A549 (cell line): ENCODE measurements at regions not wholly inside any gene's neighbourhood (a gene's known extent, or its start where the extent isn't known, plus 50 kb on each side); places are given as distances from the start of the nearest gene placed in this dataset.

Source experiments
- ATAC-seq, 2 experiments: fragments of 200-7000 bp in 1 of 2; fragments of >200 bp in 1 of 2; cut with Nextera tagmentation in 1 of 2; cut with Tn5 transposase in 1 of 2; 3 replicates each; pipeline versions ENCODE4 v1.8.0 to v1.9.1; 2018 to 2020; ENCODE audit warnings: mild to moderate bottlenecking in 1 of 2, moderate library complexity in 1 of 2
- CTCF ChIA-PET: fragments of 300-600 bp; sonication (Branson Sonifier 250); formaldehyde crosslinking; extraction: SDS; loops from one replicate; lab custom pipeline; 2021; ENCODE audit warnings: antibody characterized with exemption, inconsistent platforms; lab: Yijun Ruan, JAX
- POLR2A ChIA-PET: fragments of 350-600 bp; formaldehyde crosslinking; extraction: SDS; loops from one replicate; lab custom pipeline; 2021; ENCODE audit warnings: antibody characterized with exemption, inconsistent platforms; lab: Yijun Ruan, JAX
- DNase-seq, 2 experiments: peaks; one replicate each; pipeline versions ENCODE4 v3.0.0 to v3.0.0-alpha.2; 2011 to 2016; ENCODE audit warnings: low read depth in 1 of 2, low spot score in 1 of 2
- FAIRE-seq: peaks from 2 replicates; lab custom pipeline; 2011; peaks lifted over from hg19 to GRCh38; lab: Jason Lieb, UNC
- H3K27ac ChIP-seq, 2 experiments: fragments of >200 bp; sonication (Bioruptor Twin); formaldehyde crosslinking; 3 replicates each; pipeline ENCODE4 v1.5.1; 2016 to 2017
- H3K4me1 ChIP-seq: fragments of >200 bp; sonication (Bioruptor Twin); formaldehyde crosslinking; 3 replicates; pipeline ENCODE4 v1.6.1; 2016
- H3K4me2 ChIP-seq: fragments of >200 bp; sonication (Bioruptor Twin); formaldehyde crosslinking; 3 replicates; pipeline ENCODE4 v1.6.1; 2016
- H3K4me3 ChIP-seq: fragments of >200 bp; sonication (Bioruptor Twin); formaldehyde crosslinking; 3 replicates; pipeline ENCODE4 v1.5.1; 2016
- H3K9me3 ChIP-seq: fragments of >200 bp; sonication (Bioruptor Twin); formaldehyde crosslinking; 3 replicates; pipeline ENCODE4 v1.6.1; 2016
- BHLHE40 ChIP-seq: IDR thresholded peaks from 2 replicates; pipeline ENCODE4 v1.6.1; 2012; ENCODE audit warnings: low read depth, low read length, inconsistent platforms
- CBX2 ChIP-seq: fragments of 200-600 bp; sonication (generic); IDR thresholded peaks from 2 replicates; pipeline ENCODE4 v1.6.1; 2016; ENCODE audit warnings: low read depth, mild to moderate bottlenecking, borderline replicate concordance
- CHD2 ChIP-seq: fragments of 150-350 bp; IDR thresholded peaks from 2 replicates; pipeline ENCODE4 v1.6.1; 2014; ENCODE audit warnings: low read length; ENCODE audit not compliant: partially characterized antibody
- ESRRA ChIP-seq: fragments of 150-350 bp; IDR thresholded peaks from 2 replicates; pipeline ENCODE4 v1.6.1; 2014; ENCODE audit warnings: mild to moderate bottlenecking, low read length, borderline replicate concordance
- FOSB ChIP-seq: fragments of 250-450 bp; sonication (Bioruptor Pico); IDR thresholded peaks from 2 replicates; pipeline ENCODE4 v1.5.0; 2020; ENCODE audit warnings: mild to moderate bottlenecking, moderate library complexity
- FOSL2 ChIP-seq, 2 experiments: fragments of 450-650 bp in 1 of 2; fragments of >200 bp in 1 of 2; sonication (Bioruptor Twin) in 1 of 2; formaldehyde crosslinking; IDR thresholded peaks; 2 replicates each; pipeline versions ENCODE4 v1.5.0 to v1.6.1; 2016 to 2020; ENCODE audit warnings: mild to moderate bottlenecking in 1 of 2, moderate library complexity in 1 of 2
- FOXS1 ChIP-seq: fragments of 250-450 bp; sonication (Bioruptor Pico); IDR thresholded peaks from 2 replicates; pipeline ENCODE4 v1.5.0; 2020; ENCODE audit warnings: mild to moderate bottlenecking, moderate library complexity
- GATA3 ChIP-seq: IDR thresholded peaks from 2 replicates; pipeline ENCODE4 v1.6.1; 2012; ENCODE audit warnings: borderline replicate concordance
- HOXB5 ChIP-seq: fragments of 250-450 bp; sonication (Bioruptor Pico); IDR thresholded peaks from 2 replicates; pipeline ENCODE4 v1.5.0; 2020; ENCODE audit warnings: mild to moderate bottlenecking, moderate library complexity
- JUNB ChIP-seq: fragments of >200 bp; sonication (Bioruptor Twin); formaldehyde crosslinking; IDR thresholded peaks from 2 replicates; pipeline ENCODE4 v1.6.1; 2016
- KDM1A ChIP-seq: fragments of 200-600 bp; sonication (generic); IDR thresholded peaks from 2 replicates; pipeline ENCODE4 v1.6.1; 2016; ENCODE audit warnings: low read depth, mild to moderate bottlenecking
- MAFK ChIP-seq: fragments of 450-650 bp; IDR thresholded peaks from 2 replicates; pipeline ENCODE4 v1.6.1; 2014; ENCODE audit not compliant: partially characterized antibody
- MAZ ChIP-seq: fragments of 150-350 bp; IDR thresholded peaks from 2 replicates; pipeline ENCODE4 v1.6.1; 2014; ENCODE audit warnings: antibody characterized with exemption, low read depth, low read length, borderline replicate concordance
- MYC ChIP-seq: IDR thresholded peaks from 2 replicates; pipeline ENCODE4 v1.6.1; 2012; ENCODE audit warnings: mild to moderate bottlenecking, inconsistent platforms, low read length, improper control_type of control experiment, borderline replicate concordance
- NFE2L2 ChIP-seq: fragments of 150-350 bp; conservative IDR thresholded peaks from 2 replicates; pipeline ENCODE4 v1.6.1; 2014; ENCODE audit warnings: low read length
- NPAS2 ChIP-seq: fragments of 250-450 bp; sonication (Bioruptor Pico); IDR thresholded peaks from 2 replicates; pipeline ENCODE4 v1.8.0; 2022; ENCODE audit warnings: mild to moderate bottlenecking, moderate library complexity, borderline replicate concordance
- PHF8 ChIP-seq: fragments of 200-600 bp; sonication (generic); IDR thresholded peaks from 2 replicates; pipeline ENCODE4 v1.6.1; 2016; ENCODE audit warnings: low read depth, mild to moderate bottlenecking, antibody characterized with exemption, moderate library complexity, borderline replicate concordance
- POLR2AphosphoS2 ChIP-seq: conservative IDR thresholded peaks from 2 replicates; pipeline ENCODE4 v1.6.1; 2012; ENCODE audit warnings: low read length, improper control_type of control experiment, inconsistent platforms
- RFX5 ChIP-seq: fragments of 450-650 bp; IDR thresholded peaks from 2 replicates; pipeline ENCODE4 v1.7.1; 2014; ENCODE audit warnings: antibody characterized with exemption, mild to moderate bottlenecking, moderate library complexity
- ZC3H11A ChIP-seq: fragments of 450-650 bp; IDR thresholded peaks from 2 replicates; pipeline ENCODE4 v1.6.1; 2014; ENCODE audit warnings: antibody characterized with exemption, mild to moderate bottlenecking
- ZSCAN20 ChIP-seq: fragments of 250-450 bp; sonication (Bioruptor Pico); IDR thresholded peaks from 2 replicates; pipeline ENCODE4 v1.8.0; 2022; ENCODE audit warnings: mild to moderate bottlenecking, moderate library complexity
- WGBS: methylation state at CpG from one replicate; pipeline ENCODE4 v1.1.6; 2017; ENCODE audit errors: missing lambda C conversion rate; 5-methylcytosine and 5-hydroxymethylcytosine counted together
- TF ChIP-seq, protein P1 (sequence below): fragments of 150-350 bp; IDR thresholded peaks from 2 replicates; pipeline ENCODE4 v1.6.1; 2014; ENCODE audit warnings: low read depth, mild to moderate bottlenecking, low read length
- TF ChIP-seq, protein P2 (sequence below): IDR thresholded peaks from 2 replicates; pipeline ENCODE4 v1.6.1; 2012
- TF ChIP-seq, protein P3 (sequence below): fragments of >200 bp; sonication (Bioruptor Twin); formaldehyde crosslinking; IDR thresholded peaks from 2 replicates; pipeline ENCODE4 v1.6.1; 2016
- TF ChIP-seq, protein P4 (sequence below): IDR thresholded peaks from 2 replicates; pipeline ENCODE4 v1.6.1; 2012; ENCODE audit warnings: low read depth, borderline replicate concordance
- TF ChIP-seq, protein P5 (sequence below): fragments of 250-450 bp; sonication (Bioruptor Pico); IDR thresholded peaks from 2 replicates; pipeline ENCODE4 v1.5.0; 2021; ENCODE audit warnings: mild to moderate bottlenecking, moderate library complexity, borderline replicate concordance

DNA sequence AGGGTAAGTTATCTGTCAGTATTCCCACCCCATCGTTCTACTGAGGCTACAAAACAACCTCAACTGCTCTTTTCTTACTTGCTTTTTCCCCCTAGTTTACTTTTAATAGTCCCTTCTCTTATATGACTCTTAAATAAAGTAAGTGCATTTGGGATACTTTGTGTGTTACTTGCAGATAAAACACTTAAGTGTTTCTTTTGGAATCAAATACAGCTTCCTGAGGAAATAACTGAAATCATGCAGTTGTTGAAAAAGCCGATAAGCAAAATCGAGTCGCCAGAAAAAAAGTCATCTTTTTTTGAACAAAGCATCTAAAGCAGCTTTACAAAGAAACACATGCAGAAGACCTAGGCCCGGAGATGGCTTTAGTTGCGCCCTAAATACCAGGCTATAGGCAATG, 53.5 kb upstream of the EPB41L4A start:
- WGBS: 49% methylated on average over 6 of the region's 6 CpGs
- FAIRE-seq: no peak
- Histone ChIP-seq H3K4me2 (no peak overlapping the region), H3K9me3 (no peaks in the 10 kb centered on the region), H3K27ac (no peak overlapping the region)
- TF ChIP-seq, protein P1, sequence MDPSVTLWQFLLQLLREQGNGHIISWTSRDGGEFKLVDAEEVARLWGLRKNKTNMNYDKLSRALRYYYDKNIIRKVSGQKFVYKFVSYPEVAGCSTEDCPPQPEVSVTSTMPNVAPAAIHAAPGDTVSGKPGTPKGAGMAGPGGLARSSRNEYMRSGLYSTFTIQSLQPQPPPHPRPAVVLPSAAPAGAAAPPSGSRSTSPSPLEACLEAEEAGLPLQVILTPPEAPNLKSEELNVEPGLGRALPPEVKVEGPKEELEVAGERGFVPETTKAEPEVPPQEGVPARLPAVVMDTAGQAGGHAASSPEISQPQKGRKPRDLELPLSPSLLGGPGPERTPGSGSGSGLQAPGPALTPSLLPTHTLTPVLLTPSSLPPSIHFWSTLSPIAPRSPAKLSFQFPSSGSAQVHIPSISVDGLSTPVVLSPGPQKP: no peak
- TF ChIP-seq HOXB5 (CRISPR knock-in tag) (no peak), GATA3 (no peak), ZSCAN20 (CRISPR knock-in tag) (no peak), FOXS1 (no peak), NPAS2 (CRISPR knock-in tag) (no peak), NFE2L2 (no peak), PHF8 (no peak), FOSB (no peak), KDM1A (no peak), RFX5 (no peak), POLR2AphosphoS2 (no peak), MAFK (no peak), MAZ (no peak), ZC3H11A (no peak), CHD2 (no peak)
- TF ChIP-seq, protein P2, sequence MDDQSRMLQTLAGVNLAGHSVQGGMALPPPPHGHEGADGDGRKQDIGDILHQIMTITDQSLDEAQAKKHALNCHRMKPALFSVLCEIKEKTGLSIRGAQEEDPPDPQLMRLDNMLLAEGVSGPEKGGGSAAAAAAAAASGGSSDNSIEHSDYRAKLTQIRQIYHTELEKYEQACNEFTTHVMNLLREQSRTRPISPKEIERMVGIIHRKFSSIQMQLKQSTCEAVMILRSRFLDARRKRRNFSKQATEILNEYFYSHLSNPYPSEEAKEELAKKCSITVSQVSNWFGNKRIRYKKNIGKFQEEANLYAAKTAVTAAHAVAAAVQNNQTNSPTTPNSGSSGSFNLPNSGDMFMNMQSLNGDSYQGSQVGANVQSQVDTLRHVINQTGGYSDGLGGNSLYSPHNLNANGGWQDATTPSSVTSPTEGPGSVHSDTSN: no peak
- TF ChIP-seq, protein P3, sequence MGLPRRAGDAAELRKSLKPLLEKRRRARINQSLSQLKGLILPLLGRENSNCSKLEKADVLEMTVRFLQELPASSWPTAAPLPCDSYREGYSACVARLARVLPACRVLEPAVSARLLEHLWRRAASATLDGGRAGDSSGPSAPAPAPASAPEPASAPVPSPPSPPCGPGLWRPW: no peak
- TF ChIP-seq, protein P4, sequence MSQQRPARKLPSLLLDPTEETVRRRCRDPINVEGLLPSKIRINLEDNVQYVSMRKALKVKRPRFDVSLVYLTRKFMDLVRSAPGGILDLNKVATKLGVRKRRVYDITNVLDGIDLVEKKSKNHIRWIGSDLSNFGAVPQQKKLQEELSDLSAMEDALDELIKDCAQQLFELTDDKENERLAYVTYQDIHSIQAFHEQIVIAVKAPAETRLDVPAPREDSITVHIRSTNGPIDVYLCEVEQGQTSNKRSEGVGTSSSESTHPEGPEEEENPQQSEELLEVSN: no peak
- TF ChIP-seq, all 56 proteins: peak for 0
- no peak overlapping the region for H3K4me3 ChIP-seq
- ChIA-PET POLR2A (no interaction called here), CTCF (interaction anchor here (1.2 kb wide), 1 partner anchor 19 kb away, joined by 3 read pairs; no protein-coding TSS in a partner anchor)
- H3K4me1 ChIP-seq: no peaks in the 10 kb centered on the region
- no peak for DNase-seq
- ATAC-seq: no peak

DNA sequence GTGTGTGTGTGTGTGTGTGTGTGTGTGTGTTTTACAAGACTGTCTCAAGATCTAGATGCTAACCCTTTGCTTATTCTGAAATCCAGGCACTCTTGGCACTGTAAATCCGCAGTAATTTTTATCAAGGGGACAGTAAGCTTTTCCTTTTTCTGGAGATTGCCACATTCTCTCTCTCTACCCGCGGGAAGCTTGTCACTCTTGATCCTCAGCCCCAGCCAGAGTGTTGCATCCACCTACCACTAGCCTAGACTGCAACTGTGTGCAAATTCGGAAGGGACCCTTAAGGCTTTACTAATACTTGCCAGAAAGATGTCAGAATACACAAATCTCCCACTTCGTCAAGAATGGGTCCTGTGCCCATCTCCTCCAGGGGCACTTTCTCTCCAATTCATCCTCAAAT, 54.9 kb upstream of the EPB41L4A start:
- H3K4me1 ChIP-seq: no peaks in the 10 kb centered on the region
- no peak for DNase-seq
- CTCF ChIA-PET: no interaction called here
- TF ChIP-seq FOSB: no peak
- no peak for TF ChIP-seq FOSL2 (IDR thresholded peaks at IDR 0.05)
- no peak for TF ChIP-seq FOSL2 (CRISPR knock-in tag; IDR thresholded peaks at IDR 0.05)
- TF ChIP-seq, protein P1: no peak
- TF ChIP-seq BHLHE40: no peak
- TF ChIP-seq KDM1A: no peak
- TF ChIP-seq MYC: no peak
- TF ChIP-seq JUNB: no peak
- TF ChIP-seq CBX2: no peak
- TF ChIP-seq, protein P5, sequence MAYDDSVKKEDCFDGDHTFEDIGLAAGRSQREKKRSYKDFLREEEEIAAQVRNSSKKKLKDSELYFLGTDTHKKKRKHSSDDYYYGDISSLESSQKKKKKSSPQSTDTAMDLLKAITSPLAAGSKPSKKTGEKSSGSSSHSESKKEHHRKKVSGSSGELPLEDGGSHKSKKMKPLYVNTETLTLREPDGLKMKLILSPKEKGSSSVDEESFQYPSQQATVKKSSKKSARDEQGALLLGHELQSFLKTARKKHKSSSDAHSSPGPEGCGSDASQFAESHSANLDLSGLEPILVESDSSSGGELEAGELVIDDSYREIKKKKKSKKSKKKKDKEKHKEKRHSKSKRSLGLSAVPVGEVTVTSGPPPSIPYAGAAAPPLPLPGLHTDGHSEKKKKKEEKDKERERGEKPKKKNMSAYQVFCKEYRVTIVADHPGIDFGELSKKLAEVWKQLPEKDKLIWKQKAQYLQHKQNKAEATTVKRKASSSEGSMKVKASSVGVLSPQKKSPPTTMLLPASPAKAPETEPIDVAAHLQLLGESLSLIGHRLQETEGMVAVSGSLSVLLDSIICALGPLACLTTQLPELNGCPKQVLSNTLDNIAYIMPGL (CRISPR knock-in tag): no peak
- TF ChIP-seq ZSCAN20 (CRISPR knock-in tag): no peak
- TF ChIP-seq ESRRA: no peak
- TF ChIP-seq, all 56 proteins: peak for 0
- Histone ChIP-seq H3K4me3 (no peak overlapping the region), H3K4me2 (no peak overlapping the region), H3K27ac (no peak overlapping the region), H3K9me3 (no peaks in the 10 kb centered on the region)
- no peak for FAIRE-seq
- no peak for ATAC-seq
- POLR2A ChIA-PET: no interaction called here
- 20% methylated on average over 5 of the region's 5 CpGs for WGBS
